NT2/D1 (cell line): ENCODE measurements at regions not wholly inside any gene's neighbourhood (a gene's known extent, or its start where the extent isn't known, plus 50 kb on each side); places are given as distances from the start of the nearest gene placed in this dataset.
"Not testable (repeated sequence)": the region's sequence is repeated elsewhere in the genome, so short reads cannot be mapped to it uniquely, and the experiment has no call there.

Experiments
- SUZ12 ChIP-seq: IDR thresholded peaks from 2 replicates; pipeline ENCODE4 v1.6.1; 2011; ENCODE audit not compliant: insufficient read length, insufficient read depth; ENCODE audit errors: extremely low read depth
- YY1 ChIP-seq: IDR thresholded peaks from 2 replicates; pipeline ENCODE4 v1.6.1; 2011; ENCODE audit not compliant: insufficient read length, insufficient read depth

- TF ChIP-seq YY1, SUZ12: not testable (repeated sequence)
These were observed 1286.7 kb upstream of the EYS start for GRCh38 chr6:66993708-66994107.
